H1 (cell line): ENCODE measurements at regions not wholly inside any gene's neighbourhood (a gene's known extent, or its start where the extent isn't known, plus 50 kb on each side); places are given as distances from the start of the nearest gene placed in this dataset.

Experiments
- KDM1A ChIP-seq: fragments of 200-600, 300-600 bp; sonication (generic); IDR thresholded peaks from 2 replicates; pipeline ENCODE4 v1.7.1; 2016; ENCODE audit warnings: mild to moderate bottlenecking, low read length, borderline replicate concordance
- KDM4A ChIP-seq: IDR thresholded peaks from one replicate; pipeline ENCODE4 v1.7.1; 2012; ENCODE audit warnings: low read depth, mild to moderate bottlenecking, moderate library complexity, low read length, inconsistent platforms; ENCODE audit not compliant: severe bottlenecking
- POLR2A ChIP-seq, 2 experiments: IDR thresholded peaks; 1 replicate in 1 of 2; 2 replicates in 1 of 2; pipeline ENCODE4 v1.6.1; 2011; ENCODE audit warnings: low read depth in 2 of 2, low read length in 2 of 2, mild to moderate bottlenecking in 2 of 2; ENCODE audit errors: control extremely low read depth in 1 of 2
- SAP30 ChIP-seq: fragments of 300-600 bp; sonication (generic); IDR thresholded peaks from 2 replicates; pipeline ENCODE4 v1.7.1; 2012; ENCODE audit warnings: low read length, moderate library complexity, mild to moderate bottlenecking, inconsistent platforms; ENCODE audit not compliant: insufficient read depth, insufficient replicate concordance
- SP1 ChIP-seq: IDR thresholded peaks from 2 replicates; pipeline ENCODE4 v1.6.1; 2011; ENCODE audit warnings: low read depth, low read length
- TAF1 ChIP-seq: IDR thresholded peaks from 2 replicates; pipeline ENCODE4 v1.6.1; 2011; ENCODE audit warnings: mild to moderate bottlenecking, low read depth, low read length
- ZNF274 ChIP-seq: IDR thresholded peaks from 2 replicates; pipeline ENCODE4 v1.7.0; 2012; ENCODE audit warnings: low read length, borderline replicate concordance; ENCODE audit errors: extremely low read depth
- TF ChIP-seq, protein P1 (sequence below): fragments of 300-600 bp; sonication (generic); IDR thresholded peaks from 2 replicates; pipeline ENCODE4 v1.7.1; 2012; ENCODE audit warnings: low read length, moderate library complexity, mild to moderate bottlenecking, inconsistent platforms; ENCODE audit not compliant: insufficient replicate concordance
- TF ChIP-seq, protein P2 (sequence below), 3 experiments: IDR thresholded peaks; 1 replicate in 2 of 3; 2 replicates in 1 of 3; pipeline versions ENCODE4 v1.5.1 to v1.6.1; 2011; ENCODE audit warnings: low read length in 3 of 3, mild to moderate bottlenecking in 3 of 3, inconsistent platforms in 2 of 3, low read depth in 1 of 3, moderate library complexity in 1 of 3; ENCODE audit not compliant: insufficient read depth in 1 of 3; ENCODE audit errors: control extremely low read depth in 1 of 3

DNA sequence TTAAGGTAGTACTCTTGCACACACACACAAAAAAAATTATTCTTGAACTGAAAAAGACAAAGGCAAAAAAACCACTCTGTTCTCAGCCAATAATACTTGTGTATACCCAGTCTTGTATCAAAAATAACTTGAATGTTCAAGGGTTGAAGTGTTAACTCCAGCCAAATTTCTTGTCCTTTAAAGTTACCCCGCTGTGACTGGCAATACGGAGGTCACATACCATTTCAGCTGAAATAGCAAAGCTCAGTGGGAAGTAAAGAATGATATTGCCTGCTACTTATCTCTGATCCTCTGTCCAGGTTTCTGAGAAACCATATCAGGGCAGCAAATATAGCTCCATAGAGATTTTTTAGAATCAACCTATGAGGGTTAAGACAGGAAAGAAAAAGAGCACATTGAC is 167.4 kb downstream of the C12orf50 start (continued):
- TF ChIP-seq, protein P1, sequence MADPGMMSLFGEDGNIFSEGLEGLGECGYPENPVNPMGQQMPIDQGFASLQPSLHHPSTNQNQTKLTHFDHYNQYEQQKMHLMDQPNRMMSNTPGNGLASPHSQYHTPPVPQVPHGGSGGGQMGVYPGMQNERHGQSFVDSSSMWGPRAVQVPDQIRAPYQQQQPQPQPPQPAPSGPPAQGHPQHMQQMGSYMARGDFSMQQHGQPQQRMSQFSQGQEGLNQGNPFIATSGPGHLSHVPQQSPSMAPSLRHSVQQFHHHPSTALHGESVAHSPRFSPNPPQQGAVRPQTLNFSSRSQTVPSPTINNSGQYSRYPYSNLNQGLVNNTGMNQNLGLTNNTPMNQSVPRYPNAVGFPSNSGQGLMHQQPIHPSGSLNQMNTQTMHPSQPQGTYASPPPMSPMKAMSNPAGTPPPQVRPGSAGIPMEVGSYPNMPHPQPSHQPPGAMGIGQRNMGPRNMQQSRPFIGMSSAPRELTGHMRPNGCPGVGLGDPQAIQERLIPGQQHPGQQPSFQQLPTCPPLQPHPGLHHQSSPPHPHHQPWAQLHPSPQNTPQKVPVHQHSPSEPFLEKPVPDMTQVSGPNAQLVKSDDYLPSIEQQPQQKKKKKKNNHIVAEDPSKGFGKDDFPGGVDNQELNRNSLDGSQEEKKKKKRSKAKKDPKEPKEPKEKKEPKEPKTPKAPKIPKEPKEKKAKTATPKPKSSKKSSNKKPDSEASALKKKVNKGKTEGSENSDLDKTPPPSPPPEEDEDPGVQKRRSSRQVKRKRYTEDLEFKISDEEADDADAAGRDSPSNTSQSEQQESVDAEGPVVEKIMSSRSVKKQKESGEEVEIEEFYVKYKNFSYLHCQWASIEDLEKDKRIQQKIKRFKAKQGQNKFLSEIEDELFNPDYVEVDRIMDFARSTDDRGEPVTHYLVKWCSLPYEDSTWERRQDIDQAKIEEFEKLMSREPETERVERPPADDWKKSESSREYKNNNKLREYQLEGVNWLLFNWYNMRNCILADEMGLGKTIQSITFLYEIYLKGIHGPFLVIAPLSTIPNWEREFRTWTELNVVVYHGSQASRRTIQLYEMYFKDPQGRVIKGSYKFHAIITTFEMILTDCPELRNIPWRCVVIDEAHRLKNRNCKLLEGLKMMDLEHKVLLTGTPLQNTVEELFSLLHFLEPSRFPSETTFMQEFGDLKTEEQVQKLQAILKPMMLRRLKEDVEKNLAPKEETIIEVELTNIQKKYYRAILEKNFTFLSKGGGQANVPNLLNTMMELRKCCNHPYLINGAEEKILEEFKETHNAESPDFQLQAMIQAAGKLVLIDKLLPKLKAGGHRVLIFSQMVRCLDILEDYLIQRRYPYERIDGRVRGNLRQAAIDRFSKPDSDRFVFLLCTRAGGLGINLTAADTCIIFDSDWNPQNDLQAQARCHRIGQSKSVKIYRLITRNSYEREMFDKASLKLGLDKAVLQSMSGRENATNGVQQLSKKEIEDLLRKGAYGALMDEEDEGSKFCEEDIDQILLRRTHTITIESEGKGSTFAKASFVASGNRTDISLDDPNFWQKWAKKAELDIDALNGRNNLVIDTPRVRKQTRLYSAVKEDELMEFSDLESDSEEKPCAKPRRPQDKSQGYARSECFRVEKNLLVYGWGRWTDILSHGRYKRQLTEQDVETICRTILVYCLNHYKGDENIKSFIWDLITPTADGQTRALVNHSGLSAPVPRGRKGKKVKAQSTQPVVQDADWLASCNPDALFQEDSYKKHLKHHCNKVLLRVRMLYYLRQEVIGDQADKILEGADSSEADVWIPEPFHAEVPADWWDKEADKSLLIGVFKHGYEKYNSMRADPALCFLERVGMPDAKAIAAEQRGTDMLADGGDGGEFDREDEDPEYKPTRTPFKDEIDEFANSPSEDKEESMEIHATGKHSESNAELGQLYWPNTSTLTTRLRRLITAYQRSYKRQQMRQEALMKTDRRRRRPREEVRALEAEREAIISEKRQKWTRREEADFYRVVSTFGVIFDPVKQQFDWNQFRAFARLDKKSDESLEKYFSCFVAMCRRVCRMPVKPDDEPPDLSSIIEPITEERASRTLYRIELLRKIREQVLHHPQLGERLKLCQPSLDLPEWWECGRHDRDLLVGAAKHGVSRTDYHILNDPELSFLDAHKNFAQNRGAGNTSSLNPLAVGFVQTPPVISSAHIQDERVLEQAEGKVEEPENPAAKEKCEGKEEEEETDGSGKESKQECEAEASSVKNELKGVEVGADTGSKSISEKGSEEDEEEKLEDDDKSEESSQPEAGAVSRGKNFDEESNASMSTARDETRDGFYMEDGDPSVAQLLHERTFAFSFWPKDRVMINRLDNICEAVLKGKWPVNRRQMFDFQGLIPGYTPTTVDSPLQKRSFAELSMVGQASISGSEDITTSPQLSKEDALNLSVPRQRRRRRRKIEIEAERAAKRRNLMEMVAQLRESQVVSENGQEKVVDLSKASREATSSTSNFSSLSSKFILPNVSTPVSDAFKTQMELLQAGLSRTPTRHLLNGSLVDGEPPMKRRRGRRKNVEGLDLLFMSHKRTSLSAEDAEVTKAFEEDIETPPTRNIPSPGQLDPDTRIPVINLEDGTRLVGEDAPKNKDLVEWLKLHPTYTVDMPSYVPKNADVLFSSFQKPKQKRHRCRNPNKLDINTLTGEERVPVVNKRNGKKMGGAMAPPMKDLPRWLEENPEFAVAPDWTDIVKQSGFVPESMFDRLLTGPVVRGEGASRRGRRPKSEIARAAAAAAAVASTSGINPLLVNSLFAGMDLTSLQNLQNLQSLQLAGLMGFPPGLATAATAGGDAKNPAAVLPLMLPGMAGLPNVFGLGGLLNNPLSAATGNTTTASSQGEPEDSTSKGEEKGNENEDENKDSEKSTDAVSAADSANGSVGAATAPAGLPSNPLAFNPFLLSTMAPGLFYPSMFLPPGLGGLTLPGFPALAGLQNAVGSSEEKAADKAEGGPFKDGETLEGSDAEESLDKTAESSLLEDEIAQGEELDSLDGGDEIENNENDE = no peak
- TF ChIP-seq KDM4A = no peak
- TF ChIP-seq POLR2A (IDR thresholded peaks at IDR 0.05; ENCODE audit: control extremely low read depth in 1 of 2, low read depth in 2 of 2, low read length in 2 of 2) = no peak
- TF ChIP-seq KDM1A = no peak
- TF ChIP-seq, protein P2, sequence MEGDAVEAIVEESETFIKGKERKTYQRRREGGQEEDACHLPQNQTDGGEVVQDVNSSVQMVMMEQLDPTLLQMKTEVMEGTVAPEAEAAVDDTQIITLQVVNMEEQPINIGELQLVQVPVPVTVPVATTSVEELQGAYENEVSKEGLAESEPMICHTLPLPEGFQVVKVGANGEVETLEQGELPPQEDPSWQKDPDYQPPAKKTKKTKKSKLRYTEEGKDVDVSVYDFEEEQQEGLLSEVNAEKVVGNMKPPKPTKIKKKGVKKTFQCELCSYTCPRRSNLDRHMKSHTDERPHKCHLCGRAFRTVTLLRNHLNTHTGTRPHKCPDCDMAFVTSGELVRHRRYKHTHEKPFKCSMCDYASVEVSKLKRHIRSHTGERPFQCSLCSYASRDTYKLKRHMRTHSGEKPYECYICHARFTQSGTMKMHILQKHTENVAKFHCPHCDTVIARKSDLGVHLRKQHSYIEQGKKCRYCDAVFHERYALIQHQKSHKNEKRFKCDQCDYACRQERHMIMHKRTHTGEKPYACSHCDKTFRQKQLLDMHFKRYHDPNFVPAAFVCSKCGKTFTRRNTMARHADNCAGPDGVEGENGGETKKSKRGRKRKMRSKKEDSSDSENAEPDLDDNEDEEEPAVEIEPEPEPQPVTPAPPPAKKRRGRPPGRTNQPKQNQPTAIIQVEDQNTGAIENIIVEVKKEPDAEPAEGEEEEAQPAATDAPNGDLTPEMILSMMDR (IDR thresholded peaks at IDR 0.05; ENCODE audit: control extremely low read depth in 1 of 3, insufficient read depth in 1 of 3, low read depth in 1 of 3, low read length in 3 of 3) = no peak
- TF ChIP-seq SAP30 = no peak
- TF ChIP-seq SP1 = no peak
- no peak for TF ChIP-seq ZNF274
- no peak for TF ChIP-seq TAF1
